LNCAP (cell line): ENCODE measurements at regions not wholly inside any gene's neighbourhood (a gene's known extent, or its start where the extent isn't known, plus 50 kb on each side); places are given as distances from the start of the nearest gene placed in this dataset.

ENCODE experiments used
- TF ChIP-seq, protein P1 (sequence below): fragments of 450-650 bp; IDR thresholded peaks from 2 replicates; pipeline ENCODE4 v1.5.1; 2017; ENCODE audit warnings: mild to moderate bottlenecking

DNA sequence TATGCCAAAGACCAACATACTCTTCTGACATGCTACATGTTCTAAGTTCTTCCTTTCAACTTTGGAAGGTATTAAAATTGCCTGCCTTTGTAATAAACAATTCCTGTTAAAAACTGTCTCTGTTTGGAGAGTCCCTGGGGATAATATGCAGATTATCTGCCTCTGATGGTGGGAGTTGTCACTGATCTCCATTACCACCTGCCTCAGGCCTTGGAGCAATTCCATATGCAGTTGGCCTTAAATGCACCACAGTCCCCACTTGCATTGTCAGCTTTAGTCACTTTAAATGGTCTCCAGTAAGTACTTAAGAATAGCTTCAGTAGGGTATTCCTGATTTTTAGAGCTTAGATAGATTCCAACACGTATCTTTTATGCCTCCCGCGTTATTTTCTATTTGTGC is 121.1 kb upstream of the GOLIM4 start:
- TF ChIP-seq, protein P1, sequence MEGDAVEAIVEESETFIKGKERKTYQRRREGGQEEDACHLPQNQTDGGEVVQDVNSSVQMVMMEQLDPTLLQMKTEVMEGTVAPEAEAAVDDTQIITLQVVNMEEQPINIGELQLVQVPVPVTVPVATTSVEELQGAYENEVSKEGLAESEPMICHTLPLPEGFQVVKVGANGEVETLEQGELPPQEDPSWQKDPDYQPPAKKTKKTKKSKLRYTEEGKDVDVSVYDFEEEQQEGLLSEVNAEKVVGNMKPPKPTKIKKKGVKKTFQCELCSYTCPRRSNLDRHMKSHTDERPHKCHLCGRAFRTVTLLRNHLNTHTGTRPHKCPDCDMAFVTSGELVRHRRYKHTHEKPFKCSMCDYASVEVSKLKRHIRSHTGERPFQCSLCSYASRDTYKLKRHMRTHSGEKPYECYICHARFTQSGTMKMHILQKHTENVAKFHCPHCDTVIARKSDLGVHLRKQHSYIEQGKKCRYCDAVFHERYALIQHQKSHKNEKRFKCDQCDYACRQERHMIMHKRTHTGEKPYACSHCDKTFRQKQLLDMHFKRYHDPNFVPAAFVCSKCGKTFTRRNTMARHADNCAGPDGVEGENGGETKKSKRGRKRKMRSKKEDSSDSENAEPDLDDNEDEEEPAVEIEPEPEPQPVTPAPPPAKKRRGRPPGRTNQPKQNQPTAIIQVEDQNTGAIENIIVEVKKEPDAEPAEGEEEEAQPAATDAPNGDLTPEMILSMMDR, result no peak

DNA sequence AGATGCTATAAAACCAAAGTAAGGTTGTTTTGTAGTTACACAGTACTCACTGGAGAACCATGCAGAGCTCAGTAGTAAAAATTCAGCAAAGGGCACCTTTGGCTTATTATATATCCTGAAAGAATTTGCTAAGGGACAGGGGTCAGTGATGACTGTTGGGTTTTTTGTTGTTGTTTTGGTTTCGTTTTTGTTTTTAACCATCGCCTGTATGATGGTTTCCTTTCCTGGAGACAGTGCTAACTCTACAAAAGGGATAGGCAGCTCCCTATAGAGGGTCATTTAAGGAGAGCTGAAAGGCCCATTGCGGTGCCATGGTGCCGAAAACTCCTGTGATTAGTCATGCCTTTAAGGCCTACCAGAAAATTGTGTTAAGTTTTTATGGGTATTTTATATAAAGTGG is 118.2 kb upstream of the GOLIM4 start:
- TF ChIP-seq, protein P1, result no peak

DNA sequence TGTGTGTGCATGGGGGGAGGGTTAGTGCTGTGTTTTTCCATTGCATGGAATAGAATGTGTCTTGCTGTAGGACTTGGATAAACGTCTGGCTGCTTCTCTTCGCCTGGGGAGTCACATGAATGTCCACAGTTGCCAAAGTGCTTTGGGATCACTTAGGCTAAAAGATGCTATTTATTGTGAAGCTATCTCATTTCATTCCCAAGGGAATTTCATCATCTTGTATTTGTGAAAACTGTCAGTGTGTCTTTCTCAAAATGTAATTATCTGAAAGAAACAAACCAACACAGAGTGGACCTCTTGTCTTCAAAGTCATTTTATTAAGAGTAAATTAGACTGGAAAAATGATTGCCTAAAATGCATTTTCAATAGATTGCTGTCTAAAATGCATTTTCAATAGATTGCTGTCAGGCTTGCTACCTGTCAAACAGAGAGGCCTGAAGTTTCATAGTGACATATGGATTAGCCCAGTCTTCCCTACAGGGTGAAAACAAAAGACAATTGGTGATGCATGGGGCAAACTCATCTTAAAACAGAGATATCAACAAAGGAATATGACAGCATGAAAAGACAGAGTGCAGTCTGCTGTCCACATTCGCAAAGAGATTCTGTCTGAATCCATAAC is 117.1 kb upstream of the GOLIM4 start:
- TF ChIP-seq, protein P1, result no peak

DNA sequence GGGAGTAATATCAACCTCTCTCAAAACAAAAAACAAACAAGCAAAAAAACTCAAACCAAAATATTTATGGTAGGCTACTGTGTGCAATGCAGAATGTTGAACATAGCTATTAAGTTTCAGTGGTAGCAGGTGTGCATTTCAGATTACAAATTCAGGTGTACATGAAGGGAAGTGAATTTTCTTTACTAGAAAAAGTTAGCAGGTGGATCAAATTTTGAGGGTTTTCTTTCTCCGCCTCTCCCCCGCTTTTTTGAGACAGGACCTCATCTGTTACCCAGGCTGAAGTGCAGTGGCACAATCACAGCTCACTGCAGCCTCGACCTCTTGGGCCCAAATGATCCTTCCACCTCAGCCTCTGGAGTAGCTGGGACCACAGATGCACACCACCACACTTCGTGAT is 109.7 kb upstream of the GOLIM4 start:
- TF ChIP-seq, protein P1, result no peak

DNA sequence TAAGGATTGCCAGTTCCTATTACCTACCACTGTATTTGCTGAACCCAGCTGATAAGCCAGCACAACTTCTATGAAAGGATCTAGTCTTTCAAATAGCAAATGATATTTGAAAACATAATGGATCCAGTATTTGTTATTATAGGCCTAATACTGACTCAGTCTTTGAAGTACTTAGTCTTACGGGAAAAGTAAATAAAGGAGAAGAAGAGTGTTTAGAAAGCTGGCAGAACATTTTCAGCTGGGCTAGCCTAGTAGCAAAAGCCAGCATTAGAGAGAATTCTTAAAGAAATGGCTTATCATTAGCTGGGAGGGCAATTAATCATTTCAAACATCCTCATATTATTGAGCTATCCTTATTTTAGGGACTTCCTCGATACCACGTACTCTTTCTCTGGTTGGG is 101.4 kb upstream of the GOLIM4 start:
- TF ChIP-seq, protein P1, result no peak

DNA sequence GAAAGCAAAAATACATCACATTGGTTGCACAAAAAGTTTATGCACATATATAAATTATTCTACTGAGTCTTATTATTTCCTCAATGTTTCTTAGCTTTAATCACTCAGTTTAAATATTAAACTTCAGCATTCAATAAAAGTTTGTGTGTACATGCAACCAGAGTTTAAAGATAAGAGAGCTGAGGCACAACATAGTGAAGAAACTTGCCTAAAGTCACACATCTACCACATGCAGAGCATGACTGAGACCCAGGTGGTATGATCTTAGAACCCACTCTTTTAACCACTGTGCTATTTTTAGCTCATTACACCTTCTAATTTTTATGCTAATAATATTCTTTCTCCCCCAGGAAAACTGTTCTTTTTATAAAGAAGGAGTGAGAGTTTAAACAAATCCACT is 96.1 kb upstream of the GOLIM4 start:
- TF ChIP-seq, protein P1, result no peak

DNA sequence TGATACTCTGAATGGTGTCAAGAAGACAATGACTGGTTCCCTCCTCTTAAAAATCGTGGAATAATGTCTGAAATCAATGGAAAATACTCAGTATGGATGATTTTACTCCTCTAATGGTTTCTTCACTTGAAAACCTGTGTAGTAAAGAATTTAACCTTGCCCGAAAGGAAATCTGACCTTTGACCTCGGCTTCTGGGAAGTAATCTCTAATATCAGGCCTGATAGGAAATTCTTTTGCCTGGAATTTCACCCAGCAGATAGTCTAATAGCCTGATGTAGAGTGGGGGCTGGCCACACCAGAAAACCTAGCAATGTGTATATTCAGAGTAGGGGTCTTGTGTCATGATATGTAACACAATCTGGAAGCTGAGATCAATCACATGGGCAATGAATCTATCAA is 91.5 kb upstream of the GOLIM4 start:
- TF ChIP-seq, protein P1, result no peak
